ENCODE measurements at regions not wholly inside any gene's neighbourhood (a gene's known extent, or its start where the extent isn't known, plus 50 kb on each side); places are given as distances from the start of the nearest gene placed in this dataset.

DNA sequence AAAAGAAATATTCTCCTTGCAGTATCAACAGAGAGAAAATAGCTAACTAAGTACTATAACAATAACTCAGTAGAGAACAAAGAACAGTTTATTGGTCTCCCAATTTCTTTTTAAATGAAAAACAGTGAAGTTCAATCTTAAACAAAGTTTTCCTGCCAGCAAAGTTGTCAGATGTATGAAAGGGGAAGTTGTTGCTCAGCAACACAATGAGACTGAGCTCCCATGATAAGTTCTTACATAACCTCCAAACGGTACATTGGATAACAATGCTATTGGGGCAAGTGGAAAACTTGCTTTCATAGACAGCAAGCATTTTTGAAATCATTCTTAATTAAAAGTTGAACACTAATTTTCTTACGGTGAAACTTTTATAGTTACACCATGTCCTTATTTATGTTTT, 94.9 kb downstream of the ALG10B start (continued):
- TF ChIP-seq, protein P1, sequence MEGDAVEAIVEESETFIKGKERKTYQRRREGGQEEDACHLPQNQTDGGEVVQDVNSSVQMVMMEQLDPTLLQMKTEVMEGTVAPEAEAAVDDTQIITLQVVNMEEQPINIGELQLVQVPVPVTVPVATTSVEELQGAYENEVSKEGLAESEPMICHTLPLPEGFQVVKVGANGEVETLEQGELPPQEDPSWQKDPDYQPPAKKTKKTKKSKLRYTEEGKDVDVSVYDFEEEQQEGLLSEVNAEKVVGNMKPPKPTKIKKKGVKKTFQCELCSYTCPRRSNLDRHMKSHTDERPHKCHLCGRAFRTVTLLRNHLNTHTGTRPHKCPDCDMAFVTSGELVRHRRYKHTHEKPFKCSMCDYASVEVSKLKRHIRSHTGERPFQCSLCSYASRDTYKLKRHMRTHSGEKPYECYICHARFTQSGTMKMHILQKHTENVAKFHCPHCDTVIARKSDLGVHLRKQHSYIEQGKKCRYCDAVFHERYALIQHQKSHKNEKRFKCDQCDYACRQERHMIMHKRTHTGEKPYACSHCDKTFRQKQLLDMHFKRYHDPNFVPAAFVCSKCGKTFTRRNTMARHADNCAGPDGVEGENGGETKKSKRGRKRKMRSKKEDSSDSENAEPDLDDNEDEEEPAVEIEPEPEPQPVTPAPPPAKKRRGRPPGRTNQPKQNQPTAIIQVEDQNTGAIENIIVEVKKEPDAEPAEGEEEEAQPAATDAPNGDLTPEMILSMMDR (IDR thresholded peaks at IDR 0.05; ENCODE audit: poor library complexity, severe bottlenecking) = no peak

DNA sequence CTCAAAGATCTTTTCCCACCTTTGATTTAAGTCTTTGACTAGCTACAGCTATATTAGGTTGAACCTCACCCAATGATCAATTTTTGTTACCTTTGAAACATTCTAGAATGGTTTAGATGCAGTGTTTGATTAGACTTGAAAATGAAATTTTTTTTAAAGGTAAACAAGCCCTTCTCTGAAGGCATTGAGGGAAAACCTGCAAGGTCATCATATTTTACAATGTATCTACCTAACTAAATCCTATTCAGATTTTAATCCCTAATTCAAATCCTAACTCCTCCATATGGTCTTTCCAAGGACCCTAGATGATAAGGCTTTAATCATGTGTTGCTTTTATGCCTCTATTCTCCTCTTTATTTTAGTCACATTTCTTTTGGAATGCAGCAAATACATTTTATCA, 95.4 kb downstream of the ALG10B start:
- Histone ChIP-seq H3K36me3 (ENCODE audit: insufficient read depth, low read length) (no peaks in the 10 kb centered on the region), H3K9me2 (ENCODE audit: insufficient read depth, low read length) (no peaks in the 10 kb centered on the region), H3K27me3 (ENCODE audit: insufficient read depth, low read depth, low read length) (no peaks in the 10 kb centered on the region), H3K9me3 (ENCODE audit: low read length) (no peaks in the 10 kb centered on the region), H3K9ac (ENCODE audit: low read length) (no peak overlapping the region), H3F3A (ENCODE audit: insufficient read depth, low read length, poor library complexity, severe bottlenecking) (no peaks in the 10 kb centered on the region), H3K4me3 (ENCODE audit: low read length) (no peak overlapping the region), H3K27ac (ENCODE audit: low read length) (no peak overlapping the region), H3K79me2 (replicated peaks; ENCODE audit: insufficient read depth, low read length) (no peaks in the 10 kb centered on the region), H4K20me1 (ENCODE audit: insufficient read depth) (no peaks in the 10 kb centered on the region), H3K4me2 (ENCODE audit: low read length) (no peak overlapping the region), H2AFZ (ENCODE audit: low read depth, low read length) (no peak overlapping the region)
- TF ChIP-seq SMC3 (conservative IDR thresholded peaks at IDR 0.05; ENCODE audit: poor library complexity) = no peak
- TF ChIP-seq POLR2AphosphoS5 (IDR thresholded peaks at IDR 0.05) = no peak
- TF ChIP-seq, protein P1 (IDR thresholded peaks at IDR 0.05; ENCODE audit: poor library complexity, severe bottlenecking) = no peak
- TF ChIP-seq TAF1 (IDR thresholded peaks at IDR 0.05; ENCODE audit: low read depth) = no peak
- no peak for TF ChIP-seq EZH2 (IDR thresholded peaks at IDR 0.05; ENCODE audit: borderline replicate concordance, insufficient read depth, low read length, poor library complexity, severe bottlenecking)
- no peak for TF ChIP-seq EP300 (conservative IDR thresholded peaks at IDR 0.05; ENCODE audit: poor library complexity, severe bottlenecking)
- TF ChIP-seq RAD21 (conservative IDR thresholded peaks at IDR 0.05) = no peak
- TF ChIP-seq, protein P2, sequence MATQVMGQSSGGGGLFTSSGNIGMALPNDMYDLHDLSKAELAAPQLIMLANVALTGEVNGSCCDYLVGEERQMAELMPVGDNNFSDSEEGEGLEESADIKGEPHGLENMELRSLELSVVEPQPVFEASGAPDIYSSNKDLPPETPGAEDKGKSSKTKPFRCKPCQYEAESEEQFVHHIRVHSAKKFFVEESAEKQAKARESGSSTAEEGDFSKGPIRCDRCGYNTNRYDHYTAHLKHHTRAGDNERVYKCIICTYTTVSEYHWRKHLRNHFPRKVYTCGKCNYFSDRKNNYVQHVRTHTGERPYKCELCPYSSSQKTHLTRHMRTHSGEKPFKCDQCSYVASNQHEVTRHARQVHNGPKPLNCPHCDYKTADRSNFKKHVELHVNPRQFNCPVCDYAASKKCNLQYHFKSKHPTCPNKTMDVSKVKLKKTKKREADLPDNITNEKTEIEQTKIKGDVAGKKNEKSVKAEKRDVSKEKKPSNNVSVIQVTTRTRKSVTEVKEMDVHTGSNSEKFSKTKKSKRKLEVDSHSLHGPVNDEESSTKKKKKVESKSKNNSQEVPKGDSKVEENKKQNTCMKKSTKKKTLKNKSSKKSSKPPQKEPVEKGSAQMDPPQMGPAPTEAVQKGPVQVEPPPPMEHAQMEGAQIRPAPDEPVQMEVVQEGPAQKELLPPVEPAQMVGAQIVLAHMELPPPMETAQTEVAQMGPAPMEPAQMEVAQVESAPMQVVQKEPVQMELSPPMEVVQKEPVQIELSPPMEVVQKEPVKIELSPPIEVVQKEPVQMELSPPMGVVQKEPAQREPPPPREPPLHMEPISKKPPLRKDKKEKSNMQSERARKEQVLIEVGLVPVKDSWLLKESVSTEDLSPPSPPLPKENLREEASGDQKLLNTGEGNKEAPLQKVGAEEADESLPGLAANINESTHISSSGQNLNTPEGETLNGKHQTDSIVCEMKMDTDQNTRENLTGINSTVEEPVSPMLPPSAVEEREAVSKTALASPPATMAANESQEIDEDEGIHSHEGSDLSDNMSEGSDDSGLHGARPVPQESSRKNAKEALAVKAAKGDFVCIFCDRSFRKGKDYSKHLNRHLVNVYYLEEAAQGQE (IDR thresholded peaks at IDR 0.05; ENCODE audit: borderline replicate concordance) = no peak
- TF ChIP-seq MXI1 (conservative IDR thresholded peaks at IDR 0.05; ENCODE audit: poor library complexity, severe bottlenecking) = no peak

DNA sequence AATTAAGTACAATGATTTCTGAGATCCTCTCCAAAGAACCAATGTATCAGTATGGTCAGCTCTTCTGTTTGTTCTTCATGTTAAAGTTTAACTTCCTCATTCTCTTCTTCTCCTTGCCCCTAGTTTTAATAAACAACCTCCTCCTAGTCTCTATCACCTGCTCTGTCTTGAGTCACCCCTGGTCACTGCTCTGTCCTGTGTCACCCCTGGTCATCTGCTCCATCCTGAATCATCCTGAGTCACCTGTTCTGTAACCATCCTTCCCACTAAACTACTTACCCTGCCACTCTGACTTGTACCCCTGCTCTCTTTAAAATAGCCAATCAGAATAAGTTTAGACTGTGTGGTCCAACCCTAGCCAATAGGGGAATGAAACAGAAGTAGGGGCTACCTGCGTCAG, 100.5 kb downstream of the ALG10B start:
- TF ChIP-seq, protein P1 (IDR thresholded peaks at IDR 0.05; ENCODE audit: poor library complexity, severe bottlenecking) = no peak
- no peak for TF ChIP-seq POLR2AphosphoS5 (IDR thresholded peaks at IDR 0.05)
- TF ChIP-seq RAD21 (conservative IDR thresholded peaks at IDR 0.05) = no peak
- TF ChIP-seq TAF1 (IDR thresholded peaks at IDR 0.05; ENCODE audit: low read depth) = no peak
- TF ChIP-seq, protein P2 (IDR thresholded peaks at IDR 0.05; ENCODE audit: borderline replicate concordance) = no peak
- no peak for TF ChIP-seq EP300 (conservative IDR thresholded peaks at IDR 0.05; ENCODE audit: poor library complexity, severe bottlenecking)
- TF ChIP-seq SMC3 (conservative IDR thresholded peaks at IDR 0.05; ENCODE audit: poor library complexity) = no peak
- no peak for TF ChIP-seq EZH2 (IDR thresholded peaks at IDR 0.05; ENCODE audit: borderline replicate concordance, insufficient read depth, low read length, poor library complexity, severe bottlenecking)
- TF ChIP-seq MXI1 (conservative IDR thresholded peaks at IDR 0.05; ENCODE audit: poor library complexity, severe bottlenecking) = no peak
- H3K9ac ChIP-seq (ENCODE audit: low read length) = no peak overlapping the region
- no peak overlapping the region for H3K4me2 ChIP-seq (ENCODE audit: low read length)
- no peaks in the 10 kb centered on the region for H3K9me2 ChIP-seq (ENCODE audit: insufficient read depth, low read length)
- no peak overlapping the region for H3K27ac ChIP-seq (ENCODE audit: low read length)
- no peaks in the 10 kb centered on the region for H3K79me2 ChIP-seq (replicated peaks; ENCODE audit: insufficient read depth, low read length)
- H3K4me3 ChIP-seq (ENCODE audit: low read length) = no peak overlapping the region
- H3K27me3 ChIP-seq (ENCODE audit: insufficient read depth, low read depth, low read length) = no peaks in the 10 kb centered on the region
- no peaks in the 10 kb centered on the region for H3K9me3 ChIP-seq (ENCODE audit: low read length)
- H2AFZ ChIP-seq (ENCODE audit: low read depth, low read length) = no peak overlapping the region
- H4K20me1 ChIP-seq (ENCODE audit: insufficient read depth) = no peaks in the 10 kb centered on the region
- no peaks in the 10 kb centered on the region for H3F3A ChIP-seq (ENCODE audit: insufficient read depth, low read length, poor library complexity, severe bottlenecking)
- H3K36me3 ChIP-seq (ENCODE audit: insufficient read depth, low read length) = no peaks in the 10 kb centered on the region

Measured in neural cell (in vitro differentiated cells).